GM12874 (cell line): ENCODE measurements at regions not wholly inside any gene's neighbourhood (a gene's known extent, or its start where the extent isn't known, plus 50 kb on each side); places are given as distances from the start of the nearest gene placed in this dataset.

Source experiments
- TF ChIP-seq, protein P1 (sequence below): IDR thresholded peaks from 2 replicates; pipeline ENCODE4 v1.5.1; 2011; ENCODE audit warnings: low read depth, mild to moderate bottlenecking, control low read depth, low read length, moderate library complexity; ENCODE audit not compliant: insufficient read depth

DNA sequence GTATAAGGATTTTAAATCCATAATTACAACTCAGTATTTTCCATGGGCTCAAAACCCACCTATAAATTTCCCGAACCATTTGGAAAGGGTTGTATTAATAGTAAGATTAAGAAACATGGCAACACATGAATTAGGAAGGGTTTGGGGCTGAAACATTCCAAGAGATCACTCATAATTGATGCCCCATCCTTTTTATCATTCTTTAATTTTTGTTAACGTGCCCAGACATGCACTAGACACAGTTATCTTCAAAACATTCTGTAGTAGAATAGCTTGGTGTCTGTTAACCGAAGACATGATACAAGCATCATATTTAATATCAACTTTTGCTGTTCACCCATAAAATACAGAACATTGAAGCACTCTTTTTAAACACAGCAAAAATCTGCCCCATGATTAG is 106.8 kb upstream of the FRMD6 start:
- TF ChIP-seq, protein P1, sequence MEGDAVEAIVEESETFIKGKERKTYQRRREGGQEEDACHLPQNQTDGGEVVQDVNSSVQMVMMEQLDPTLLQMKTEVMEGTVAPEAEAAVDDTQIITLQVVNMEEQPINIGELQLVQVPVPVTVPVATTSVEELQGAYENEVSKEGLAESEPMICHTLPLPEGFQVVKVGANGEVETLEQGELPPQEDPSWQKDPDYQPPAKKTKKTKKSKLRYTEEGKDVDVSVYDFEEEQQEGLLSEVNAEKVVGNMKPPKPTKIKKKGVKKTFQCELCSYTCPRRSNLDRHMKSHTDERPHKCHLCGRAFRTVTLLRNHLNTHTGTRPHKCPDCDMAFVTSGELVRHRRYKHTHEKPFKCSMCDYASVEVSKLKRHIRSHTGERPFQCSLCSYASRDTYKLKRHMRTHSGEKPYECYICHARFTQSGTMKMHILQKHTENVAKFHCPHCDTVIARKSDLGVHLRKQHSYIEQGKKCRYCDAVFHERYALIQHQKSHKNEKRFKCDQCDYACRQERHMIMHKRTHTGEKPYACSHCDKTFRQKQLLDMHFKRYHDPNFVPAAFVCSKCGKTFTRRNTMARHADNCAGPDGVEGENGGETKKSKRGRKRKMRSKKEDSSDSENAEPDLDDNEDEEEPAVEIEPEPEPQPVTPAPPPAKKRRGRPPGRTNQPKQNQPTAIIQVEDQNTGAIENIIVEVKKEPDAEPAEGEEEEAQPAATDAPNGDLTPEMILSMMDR, result no peak

GRCh38 chr14:51545396-51545795 is 106.3 kb upstream of the FRMD6 start:
- TF ChIP-seq, protein P1, result no peak

DNA sequence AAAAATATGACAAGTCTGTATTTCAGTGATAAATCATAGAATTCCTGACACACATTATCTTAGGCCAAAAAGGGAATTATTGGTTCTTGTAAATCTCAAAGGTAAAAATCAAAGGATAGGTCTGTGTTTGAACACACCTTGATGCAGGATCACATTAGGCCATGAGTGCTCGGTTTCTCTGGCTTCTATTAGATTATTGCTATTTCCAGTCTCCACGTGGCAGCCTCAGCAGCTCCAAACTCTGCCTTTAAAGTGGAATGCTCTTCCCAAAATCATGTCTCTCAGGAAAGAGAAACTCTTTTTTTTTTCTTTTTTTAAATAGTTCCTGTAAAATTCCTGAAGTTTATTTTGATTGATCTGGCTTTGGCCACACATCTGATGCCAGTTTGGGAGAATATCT is 105.6 kb upstream of the FRMD6 start:
- TF ChIP-seq, protein P1, result no peak

- TF ChIP-seq, protein P1, result no peak
Observed at GRCh38 chr14:51546603-51547258, 105.0 kb upstream of the FRMD6 start.

GRCh38 chr14:51547260-51547659 is 104.5 kb upstream of the FRMD6 start:
- TF ChIP-seq, protein P1, result no peak

DNA sequence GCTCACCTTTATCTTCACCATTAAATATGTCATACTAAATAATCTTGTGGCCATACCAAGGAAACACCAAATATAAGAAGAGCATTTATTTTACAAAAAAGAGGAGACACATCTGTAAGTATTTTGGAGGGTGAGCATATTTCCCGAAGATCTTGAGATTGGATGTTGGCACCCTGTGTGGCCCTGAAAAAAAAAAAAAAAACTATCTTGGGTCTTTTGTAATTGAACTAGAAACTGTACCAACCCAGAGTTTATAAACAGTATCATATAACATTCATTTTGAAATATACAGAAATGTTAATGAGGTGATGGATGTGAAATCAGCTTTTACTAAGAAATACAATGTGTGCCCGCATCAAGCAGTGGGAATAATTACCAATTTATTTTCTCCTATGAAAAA is 104.0 kb upstream of the FRMD6 start:
- TF ChIP-seq, protein P1, result no peak

DNA sequence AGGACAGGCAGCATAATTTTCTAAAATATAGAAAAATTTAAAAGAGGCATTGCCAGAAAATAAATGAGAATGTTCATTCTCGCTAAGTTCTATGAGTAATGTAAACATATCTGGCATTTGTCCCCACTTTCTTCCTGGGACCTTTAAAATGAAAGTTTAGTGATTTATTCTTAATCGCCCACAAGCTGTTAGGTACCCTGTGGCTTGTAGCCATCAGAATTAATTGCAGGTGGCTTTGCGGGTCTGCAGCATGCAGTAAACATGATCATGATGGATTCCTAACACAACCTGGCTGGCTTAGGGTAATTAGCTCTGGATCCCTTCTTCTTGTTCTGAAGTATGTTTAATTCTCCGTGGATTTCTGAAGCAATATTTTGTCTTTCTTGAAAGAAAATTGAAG is 103.5 kb upstream of the FRMD6 start:
- TF ChIP-seq, protein P1, result no peak
